Mucosa of descending colon (tissue), 3 donors: ENCODE measurements at regions not wholly inside any gene's neighbourhood (a gene's known extent, or its start where the extent isn't known, plus 50 kb on each side); places are given as distances from the start of the nearest gene placed in this dataset.

ENCODE experiments used
- ATAC-seq: fragments of 200-7000 bp; cut with Tn5 transposase; one replicate; pipeline ENCODE4 v1.9.1; 2020; ENCODE audit warnings: mild to moderate bottlenecking, moderate library complexity
- DNase-seq, 3 donors: peaks; one replicate each; pipeline ENCODE4 v3.0.0-alpha.2; 2020
- H3K36me3 ChIP-seq: fragments of 200-600 bp; one replicate; pipeline ENCODE4 v1.8.0; 2021; ENCODE audit warnings: low read depth, mild to moderate bottlenecking
- H3K4me1 ChIP-seq: fragments of 200-600 bp; one replicate; pipeline ENCODE4 v1.8.0; 2021; ENCODE audit warnings: low read depth, mild to moderate bottlenecking
- H3K4me3 ChIP-seq: fragments of 200-600 bp; one replicate; pipeline ENCODE4 v1.8.0; 2021; ENCODE audit warnings: mild to moderate bottlenecking
- H3K9me3 ChIP-seq: fragments of 200-600 bp; one replicate; pipeline ENCODE4 v1.8.0; 2021; ENCODE audit warnings: mild to moderate bottlenecking
- CTCF ChIP-seq: fragments of 200-600 bp; IDR thresholded peaks from one replicate; pipeline ENCODE4 v1.8.0; 2022; ENCODE audit warnings: antibody characterized with exemption, mild to moderate bottlenecking
- intact Hi-C, 2 donors: fragments of 100-400 bp; cut with DNase I in 1 of 2; cut with micrococcal nuclease in 1 of 2; formaldehyde crosslinking; loops; one replicate each; pipeline versions ENCODE4 v1.11.0 to v1.11.1; 2022; cut with DNase I, micrococcal nuclease
- donor health status: DM: no; HTN: no; CAD: no; lungs with moderate emphysema.
- donor health status: DM: no; HTN: no; CAD: no.
- donor health status: DM: no; HTN: yes; CAD: no.

GRCh38 chr2:53018825-53019425 lies 748.7 kb upstream of the CHAC2 start:
- no peak for ATAC-seq
- no peaks in the 10 kb centered on the region for H3K9me3 ChIP-seq
- no peak for DNase-seq
- H3K36me3 ChIP-seq: no peaks in the 10 kb centered on the region
- H3K4me1 ChIP-seq: no peaks in the 10 kb centered on the region
- intact Hi-C loops: no loop called here
- H3K4me3 ChIP-seq: no peak overlapping the region
- TF ChIP-seq CTCF: no peak

- ATAC-seq: no peak
- TF ChIP-seq CTCF: no peak
- intact Hi-C loops: no loop called here
- no peaks in the 10 kb centered on the region for H3K9me3 ChIP-seq
- H3K36me3 ChIP-seq: no peaks in the 10 kb centered on the region
- no peak for DNase-seq
- H3K4me1 ChIP-seq: no peaks in the 10 kb centered on the region
- no peak overlapping the region for H3K4me3 ChIP-seq
Measured at GRCh38 chr2:53006980-53007379, 760.6 kb upstream of the CHAC2 start.

- no peak for ATAC-seq
- intact Hi-C loops: no loop called here
Measured at GRCh38 chr2:53004413-53004812, 763.2 kb upstream of the CHAC2 start.

GRCh38 chr2:52995424-52995823 lies 772.2 kb upstream of the CHAC2 start:
- Histone ChIP-seq H3K36me3 (no peaks in the 10 kb centered on the region), H3K4me3 (no peak overlapping the region), H3K4me1 (no peaks in the 10 kb centered on the region), H3K9me3 (no peaks in the 10 kb centered on the region)
- DNase-seq (no peak), ATAC-seq (no peak)
- TF ChIP-seq CTCF: no peak
- intact Hi-C loops: no loop called here

More at GRCh38 chr2:53004413-53004812, 763.2 kb upstream of the CHAC2 start:
- no peaks in the 10 kb centered on the region for H3K36me3 ChIP-seq
- no peak for TF ChIP-seq CTCF
- no peaks in the 10 kb centered on the region for H3K9me3 ChIP-seq
- no peak overlapping the region for H3K4me3 ChIP-seq
- no peaks in the 10 kb centered on the region for H3K4me1 ChIP-seq
- no peak for DNase-seq

GRCh38 chr2:52976143-52976949 lies 791.3 kb upstream of the CHAC2 start:
- Histone ChIP-seq H3K4me1 (no peaks in the 10 kb centered on the region), H3K4me3 (no peak overlapping the region), H3K9me3 (no peaks in the 10 kb centered on the region), H3K36me3 (no peaks in the 10 kb centered on the region)
- intact Hi-C loops: no loop called here
- no peak for ATAC-seq
- TF ChIP-seq CTCF: no peak
- no peak for DNase-seq
